MCF 10A (cell line): ENCODE measurements at regions not wholly inside any gene's neighbourhood (a gene's known extent, or its start where the extent isn't known, plus 50 kb on each side); places are given as distances from the start of the nearest gene placed in this dataset.
"Not testable (repeated sequence)": the region's sequence is repeated elsewhere in the genome, so short reads cannot be mapped to it uniquely, and the experiment has no call there.

Source experiments
- BruUV-seq: library from RNA; stranded (reverse); fragments of 400-500 nt; replicated peaks from 2 replicates; lab custom pipeline; 2021; lab: Mats Ljungman, UMichigan
- CTCF ChIA-PET: fragments of 300-600 bp; sonication (Branson Sonifier 250); formaldehyde crosslinking; extraction: SDS; loops from one replicate; lab custom pipeline; 2021; ENCODE audit warnings: antibody characterized with exemption, inconsistent platforms; lab: Yijun Ruan, JAX
- POLR2A ChIA-PET: fragments of 300-600, 350-650 bp; sonication (Branson Sonifier 250); formaldehyde crosslinking; extraction: SDS; loops from one replicate; lab custom pipeline; 2020; ENCODE audit warnings: antibody characterized with exemption, inconsistent platforms; lab: Yijun Ruan, JAX
- DNase-seq: peaks from one replicate; pipeline ENCODE4 v3.0.0-alpha.2; 2018; ENCODE audit not compliant: unreplicated experiment
- H3K27ac Mint-ChIP-seq: one replicate; pipeline ENCODE4 v1.8.0; 2022; ENCODE audit warnings: mild to moderate bottlenecking, low read depth, mixed read lengths; ENCODE audit not compliant: unreplicated experiment
- H3K27me3 Mint-ChIP-seq: one replicate; pipeline ENCODE4 v1.8.0; 2022; ENCODE audit warnings: mixed read lengths; ENCODE audit not compliant: insufficient read depth, unreplicated experiment
- H3K36me3 Mint-ChIP-seq: one replicate; pipeline ENCODE4 v1.8.0; 2022; ENCODE audit warnings: mild to moderate bottlenecking, moderate library complexity, mixed read lengths; ENCODE audit not compliant: insufficient read depth, unreplicated experiment
- H3K4me1 Mint-ChIP-seq: one replicate; pipeline ENCODE4 v1.8.0; 2022; ENCODE audit warnings: mixed read lengths; ENCODE audit not compliant: insufficient read depth, unreplicated experiment
- H3K4me3 Mint-ChIP-seq: one replicate; pipeline ENCODE4 v1.8.0; 2022; ENCODE audit warnings: mild to moderate bottlenecking, moderate library complexity, mixed read lengths; ENCODE audit not compliant: unreplicated experiment
- H3K9me3 Mint-ChIP-seq: one replicate; pipeline ENCODE4 v1.8.0; 2022; ENCODE audit warnings: mixed read lengths; ENCODE audit not compliant: unreplicated experiment
- intact Hi-C: fragments of 100-400 bp; cut with micrococcal nuclease; formaldehyde crosslinking; loops from 2 replicates; pipeline ENCODE4 v1.14.1; 2022
- TF ChIP-seq, protein P1 (sequence below): fragments of 200-600 bp; IDR thresholded peaks from one replicate; pipeline ENCODE4 v1.8.0; 2022; ENCODE audit warnings: antibody characterized with exemption, mild to moderate bottlenecking; ENCODE audit not compliant: unreplicated experiment

DNA sequence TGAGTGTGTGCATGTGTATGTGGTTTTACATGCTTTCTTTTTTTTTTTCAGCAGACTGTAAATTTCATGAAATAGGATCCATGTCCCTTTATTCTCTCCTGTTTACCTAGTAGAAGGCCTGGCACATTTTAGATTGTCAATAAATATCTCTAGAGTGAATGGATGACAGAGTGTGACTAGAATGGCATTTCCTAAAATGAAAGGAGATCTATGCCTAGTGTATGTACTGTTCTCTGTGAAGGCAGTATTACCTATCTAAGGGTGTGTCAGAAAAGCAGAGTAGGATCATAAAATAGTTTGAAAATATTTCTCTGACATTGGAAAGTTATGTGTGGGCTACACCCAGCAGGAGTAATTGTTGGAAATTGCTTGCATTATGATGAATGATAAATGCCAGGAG is 1876.0 kb upstream of the C9orf72 start:
- intact Hi-C loops: no loop called here
- H3K4me3 Mint-ChIP-seq: no peak overlapping the region
- BruUV-seq: no TSS peak
- H3K27ac Mint-ChIP-seq: no peak overlapping the region
- H3K27me3 Mint-ChIP-seq: no peaks in the 10 kb centered on the region
- peaks cover 16% of the 10 kb centered on the region for H3K9me3 Mint-ChIP-seq
- H3K4me1 Mint-ChIP-seq: peaks cover 9% of the 10 kb centered on the region
- no peak for DNase-seq
- CTCF ChIA-PET: interaction anchor here (0.5 kb wide), 1 partner anchor 663 kb away, joined by 4 read pairs; no protein-coding TSS in a partner anchor
- POLR2A ChIA-PET: no interaction called here
- H3K36me3 Mint-ChIP-seq: no peaks in the 10 kb centered on the region
- TF ChIP-seq, protein P1, sequence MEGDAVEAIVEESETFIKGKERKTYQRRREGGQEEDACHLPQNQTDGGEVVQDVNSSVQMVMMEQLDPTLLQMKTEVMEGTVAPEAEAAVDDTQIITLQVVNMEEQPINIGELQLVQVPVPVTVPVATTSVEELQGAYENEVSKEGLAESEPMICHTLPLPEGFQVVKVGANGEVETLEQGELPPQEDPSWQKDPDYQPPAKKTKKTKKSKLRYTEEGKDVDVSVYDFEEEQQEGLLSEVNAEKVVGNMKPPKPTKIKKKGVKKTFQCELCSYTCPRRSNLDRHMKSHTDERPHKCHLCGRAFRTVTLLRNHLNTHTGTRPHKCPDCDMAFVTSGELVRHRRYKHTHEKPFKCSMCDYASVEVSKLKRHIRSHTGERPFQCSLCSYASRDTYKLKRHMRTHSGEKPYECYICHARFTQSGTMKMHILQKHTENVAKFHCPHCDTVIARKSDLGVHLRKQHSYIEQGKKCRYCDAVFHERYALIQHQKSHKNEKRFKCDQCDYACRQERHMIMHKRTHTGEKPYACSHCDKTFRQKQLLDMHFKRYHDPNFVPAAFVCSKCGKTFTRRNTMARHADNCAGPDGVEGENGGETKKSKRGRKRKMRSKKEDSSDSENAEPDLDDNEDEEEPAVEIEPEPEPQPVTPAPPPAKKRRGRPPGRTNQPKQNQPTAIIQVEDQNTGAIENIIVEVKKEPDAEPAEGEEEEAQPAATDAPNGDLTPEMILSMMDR: no peak

DNA sequence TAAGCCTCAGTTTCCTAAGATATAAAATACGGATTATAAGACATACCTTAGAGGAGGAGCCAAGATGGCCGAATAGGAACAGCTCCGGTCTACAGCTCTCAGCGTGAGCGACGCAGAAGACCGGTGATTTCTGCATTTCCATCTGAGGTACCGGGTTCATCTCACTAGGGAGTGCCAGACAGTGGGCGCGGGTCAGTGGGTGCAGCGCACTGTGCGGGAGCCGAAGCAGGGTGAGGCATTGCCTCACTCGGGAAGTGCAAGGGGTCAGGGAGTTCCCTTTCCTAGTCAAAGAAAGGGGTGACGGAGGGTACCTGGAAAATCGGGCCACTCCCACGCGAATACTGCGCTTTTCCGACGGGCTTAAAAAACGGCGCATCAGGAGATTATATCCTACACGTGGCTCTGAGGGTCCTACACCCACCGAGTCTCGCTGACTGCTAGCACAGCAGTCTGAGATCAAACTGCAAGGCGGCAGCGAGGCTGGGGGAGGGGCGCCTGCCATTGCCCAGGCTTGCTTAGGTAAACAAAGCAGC is 1877.1 kb upstream of the C9orf72 start:
- H3K27me3 Mint-ChIP-seq, POLR2A ChIA-PET, BruUV-seq, CTCF ChIA-PET, intact Hi-C loops, H3K27ac Mint-ChIP-seq, DNase-seq, H3K4me3 Mint-ChIP-seq, H3K36me3 Mint-ChIP-seq, H3K4me1 Mint-ChIP-seq: not testable (repeated sequence)
- peaks cover 16% of the 10 kb centered on the region for H3K9me3 Mint-ChIP-seq

DNA sequence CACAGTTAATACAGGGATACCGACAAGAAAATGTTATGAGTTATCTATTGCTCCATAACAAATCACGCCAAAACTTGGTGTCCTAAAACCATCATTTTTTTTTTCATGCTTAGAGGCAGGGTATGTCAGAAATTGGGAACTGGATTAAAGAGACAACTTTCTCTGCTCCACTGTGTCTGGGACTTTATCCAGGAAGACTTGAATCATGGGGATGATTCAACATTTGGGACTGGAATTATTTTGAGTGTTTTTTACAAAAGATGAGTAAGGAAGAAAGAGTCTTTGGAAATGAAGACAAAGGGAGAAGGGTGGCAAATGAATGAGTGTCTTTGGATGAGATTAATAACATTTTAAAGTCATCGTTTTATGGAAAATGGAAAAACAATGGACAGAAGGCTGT is 1883.7 kb upstream of the C9orf72 start:
- no TSS peak for BruUV-seq
- TF ChIP-seq, protein P1: no peak
- Mint-ChIP-seq H3K27me3 (no peaks in the 10 kb centered on the region), H3K27ac (peak overlapping the region; percentile 29), H3K9me3 (peaks cover 22% of the 10 kb centered on the region), H3K4me1 (peaks cover 6% of the 10 kb centered on the region), H3K4me3 (no peak overlapping the region), H3K36me3 (no peaks in the 10 kb centered on the region)
- POLR2A ChIA-PET: no interaction called here
- DNase-seq: peak; percentile 47
- CTCF ChIA-PET: no interaction called here
- intact Hi-C loops: no loop called here

DNA sequence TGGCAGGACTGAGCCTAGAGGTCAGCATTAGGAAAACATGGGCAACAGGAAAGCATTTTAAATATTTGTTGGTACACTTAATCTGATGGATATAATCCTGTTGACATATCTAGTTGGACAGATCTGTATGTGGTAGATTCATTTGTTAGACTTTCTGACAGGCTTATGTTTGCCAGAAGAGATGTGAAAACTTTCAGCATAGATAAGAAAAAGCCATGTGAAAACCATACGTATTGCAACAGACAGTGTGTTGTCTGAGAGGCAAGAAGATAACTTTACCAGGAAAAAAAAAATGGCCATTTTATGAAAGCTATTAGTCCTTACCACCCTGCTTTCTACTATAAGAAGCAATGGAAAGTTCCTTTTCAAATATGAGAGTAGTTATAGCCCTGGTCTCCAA is 1902.2 kb upstream of the C9orf72 start:
- Mint-ChIP-seq H3K27ac (no peak overlapping the region), H3K9me3 (peaks cover 12% of the 10 kb centered on the region), H3K36me3 (no peaks in the 10 kb centered on the region), H3K4me3 (no peak overlapping the region), H3K4me1 (no peaks in the 10 kb centered on the region), H3K27me3 (no peaks in the 10 kb centered on the region)
- CTCF ChIA-PET: no interaction called here
- intact Hi-C loops: no loop called here
- no peak for DNase-seq
- TF ChIP-seq, protein P1: no peak
- BruUV-seq: no TSS peak
- POLR2A ChIA-PET: no interaction called here
